ENCODE measurements at regions not wholly inside any gene's neighbourhood (a gene's known extent, or its start where the extent isn't known, plus 50 kb on each side); places are given as distances from the start of the nearest gene placed in this dataset.

GRCh38 chr7:123324283-123324682, 124.5 kb upstream of the SLC13A1 start:
- TF ChIP-seq CTCF (IDR thresholded peaks at IDR 0.05) (no peak), FOXJ3 (CRISPR knock-in tag; IDR thresholded peaks at IDR 0.05) (no peak)

All from SK-N-SH (cell line).